MCF 10A (cell line): ENCODE measurements at regions not wholly inside any gene's neighbourhood (a gene's known extent, or its start where the extent isn't known, plus 50 kb on each side); places are given as distances from the start of the nearest gene placed in this dataset.

Source experiments
- BruUV-seq: library from RNA; stranded (reverse); fragments of 400-500 nt; replicated peaks from 2 replicates; lab custom pipeline; 2021; lab: Mats Ljungman, UMichigan
- CTCF ChIA-PET: fragments of 300-600 bp; sonication (Branson Sonifier 250); formaldehyde crosslinking; extraction: SDS; loops from one replicate; lab custom pipeline; 2021; ENCODE audit warnings: antibody characterized with exemption, inconsistent platforms; lab: Yijun Ruan, JAX
- POLR2A ChIA-PET: fragments of 300-600, 350-650 bp; sonication (Branson Sonifier 250); formaldehyde crosslinking; extraction: SDS; loops from one replicate; lab custom pipeline; 2020; ENCODE audit warnings: antibody characterized with exemption, inconsistent platforms; lab: Yijun Ruan, JAX
- DNase-seq: peaks from one replicate; pipeline ENCODE4 v3.0.0-alpha.2; 2018; ENCODE audit not compliant: unreplicated experiment
- H3K27ac Mint-ChIP-seq: one replicate; pipeline ENCODE4 v1.8.0; 2022; ENCODE audit warnings: mild to moderate bottlenecking, low read depth, mixed read lengths; ENCODE audit not compliant: unreplicated experiment
- H3K27me3 Mint-ChIP-seq: one replicate; pipeline ENCODE4 v1.8.0; 2022; ENCODE audit warnings: mixed read lengths; ENCODE audit not compliant: insufficient read depth, unreplicated experiment
- H3K36me3 Mint-ChIP-seq: one replicate; pipeline ENCODE4 v1.8.0; 2022; ENCODE audit warnings: mild to moderate bottlenecking, moderate library complexity, mixed read lengths; ENCODE audit not compliant: insufficient read depth, unreplicated experiment
- H3K4me1 Mint-ChIP-seq: one replicate; pipeline ENCODE4 v1.8.0; 2022; ENCODE audit warnings: mixed read lengths; ENCODE audit not compliant: insufficient read depth, unreplicated experiment
- H3K4me3 Mint-ChIP-seq: one replicate; pipeline ENCODE4 v1.8.0; 2022; ENCODE audit warnings: mild to moderate bottlenecking, moderate library complexity, mixed read lengths; ENCODE audit not compliant: unreplicated experiment
- H3K9me3 Mint-ChIP-seq: one replicate; pipeline ENCODE4 v1.8.0; 2022; ENCODE audit warnings: mixed read lengths; ENCODE audit not compliant: unreplicated experiment
- intact Hi-C: fragments of 100-400 bp; cut with micrococcal nuclease; formaldehyde crosslinking; loops from 2 replicates; pipeline ENCODE4 v1.14.1; 2022
- TF ChIP-seq, protein P1 (sequence below): fragments of 200-600 bp; IDR thresholded peaks from one replicate; pipeline ENCODE4 v1.8.0; 2022; ENCODE audit warnings: antibody characterized with exemption, mild to moderate bottlenecking; ENCODE audit not compliant: unreplicated experiment

DNA sequence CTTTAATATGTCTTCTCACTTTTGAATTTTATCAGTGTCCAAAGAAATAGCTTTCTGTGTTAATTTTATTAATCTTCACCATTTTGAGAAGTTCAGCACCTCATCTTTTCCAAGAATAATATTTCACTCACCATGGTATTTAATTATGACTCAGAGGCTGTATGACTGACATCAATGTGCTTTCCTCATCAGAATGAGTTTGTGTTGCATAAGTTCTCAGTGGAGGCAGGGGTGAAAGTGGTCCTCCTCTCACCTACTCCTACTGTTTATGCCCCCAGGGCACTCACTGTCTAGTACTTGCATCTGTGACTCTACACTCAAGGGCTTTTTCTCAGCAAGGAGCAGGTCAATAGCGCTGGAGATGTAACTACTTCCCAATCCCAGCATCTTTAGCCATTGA is 905.3 kb upstream of the INTU start:
- intact Hi-C loops, result no loop called here
- Mint-ChIP-seq H3K9me3 (no peaks in the 10 kb centered on the region), H3K27me3 (no peaks in the 10 kb centered on the region), H3K27ac (no peak overlapping the region), H3K36me3 (no peaks in the 10 kb centered on the region), H3K4me1 (peaks cover 7% of the 10 kb centered on the region), H3K4me3 (no peak overlapping the region)
- POLR2A ChIA-PET, result no interaction called here
- peak; percentile 84 for DNase-seq
- TF ChIP-seq, protein P1, sequence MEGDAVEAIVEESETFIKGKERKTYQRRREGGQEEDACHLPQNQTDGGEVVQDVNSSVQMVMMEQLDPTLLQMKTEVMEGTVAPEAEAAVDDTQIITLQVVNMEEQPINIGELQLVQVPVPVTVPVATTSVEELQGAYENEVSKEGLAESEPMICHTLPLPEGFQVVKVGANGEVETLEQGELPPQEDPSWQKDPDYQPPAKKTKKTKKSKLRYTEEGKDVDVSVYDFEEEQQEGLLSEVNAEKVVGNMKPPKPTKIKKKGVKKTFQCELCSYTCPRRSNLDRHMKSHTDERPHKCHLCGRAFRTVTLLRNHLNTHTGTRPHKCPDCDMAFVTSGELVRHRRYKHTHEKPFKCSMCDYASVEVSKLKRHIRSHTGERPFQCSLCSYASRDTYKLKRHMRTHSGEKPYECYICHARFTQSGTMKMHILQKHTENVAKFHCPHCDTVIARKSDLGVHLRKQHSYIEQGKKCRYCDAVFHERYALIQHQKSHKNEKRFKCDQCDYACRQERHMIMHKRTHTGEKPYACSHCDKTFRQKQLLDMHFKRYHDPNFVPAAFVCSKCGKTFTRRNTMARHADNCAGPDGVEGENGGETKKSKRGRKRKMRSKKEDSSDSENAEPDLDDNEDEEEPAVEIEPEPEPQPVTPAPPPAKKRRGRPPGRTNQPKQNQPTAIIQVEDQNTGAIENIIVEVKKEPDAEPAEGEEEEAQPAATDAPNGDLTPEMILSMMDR, result no peak
- CTCF ChIA-PET, result interaction anchor here (0.8 kb wide), 1 partner anchor 12 kb away, joined by 4 read pairs; no protein-coding TSS in a partner anchor
- no TSS peak for BruUV-seq

DNA sequence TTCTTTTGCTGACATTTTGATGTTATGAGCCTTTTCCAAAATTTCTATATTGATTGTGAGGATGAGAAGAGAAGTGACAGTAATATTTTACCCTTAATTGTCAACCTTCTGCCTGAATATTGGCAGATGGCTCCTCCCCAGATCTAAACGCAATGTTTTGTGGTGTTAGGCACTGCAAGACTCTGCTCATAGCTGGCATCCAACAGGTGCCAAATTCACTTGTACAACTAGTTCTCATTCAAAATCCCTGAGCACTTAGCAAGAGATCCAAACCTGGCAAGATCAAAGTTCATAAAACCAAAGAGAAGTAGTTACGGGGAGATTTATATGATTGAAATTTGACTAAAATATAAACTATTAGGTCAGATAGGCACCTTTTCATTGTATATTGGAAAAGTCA is 901.7 kb upstream of the INTU start:
- intact Hi-C loops, result no loop called here
- DNase-seq, result no peak
- no peak overlapping the region for H3K27ac Mint-ChIP-seq
- POLR2A ChIA-PET, result no interaction called here
- BruUV-seq, result no TSS peak
- no peaks in the 10 kb centered on the region for H3K27me3 Mint-ChIP-seq
- TF ChIP-seq, protein P1, result no peak
- no peaks in the 10 kb centered on the region for H3K36me3 Mint-ChIP-seq
- H3K4me1 Mint-ChIP-seq, result peaks cover 7% of the 10 kb centered on the region
- no peaks in the 10 kb centered on the region for H3K9me3 Mint-ChIP-seq
- CTCF ChIA-PET, result interaction anchor here (0.7 kb wide), 1 partner anchor 179 kb away, joined by 3 read pairs; no protein-coding TSS in a partner anchor
- H3K4me3 Mint-ChIP-seq, result no peak overlapping the region

DNA sequence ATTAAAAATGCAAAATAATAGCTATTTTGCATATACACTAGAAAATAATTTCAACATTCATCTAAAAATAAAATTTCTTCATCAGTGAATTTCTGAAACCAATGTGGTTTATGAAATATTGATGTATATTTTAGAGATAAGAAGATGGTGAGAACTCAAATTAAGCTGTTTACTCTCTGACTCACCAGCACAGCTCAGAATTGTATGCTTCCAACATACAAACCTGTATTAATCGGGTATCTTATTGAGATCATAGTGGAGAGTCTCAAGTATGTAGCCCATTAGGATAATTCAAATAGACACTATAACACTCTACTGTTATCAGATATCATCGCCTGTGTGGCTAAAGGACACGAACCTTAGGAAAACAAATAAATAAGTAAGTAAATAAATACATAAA is 899.5 kb upstream of the INTU start:
- no peak overlapping the region for H3K4me3 Mint-ChIP-seq
- no peak overlapping the region for H3K27ac Mint-ChIP-seq
- no peaks in the 10 kb centered on the region for H3K27me3 Mint-ChIP-seq
- DNase-seq, result no peak
- H3K36me3 Mint-ChIP-seq, result no peaks in the 10 kb centered on the region
- ChIA-PET POLR2A (no interaction called here), CTCF (no interaction called here)
- H3K9me3 Mint-ChIP-seq, result no peaks in the 10 kb centered on the region
- intact Hi-C loops, result no loop called here
- TF ChIP-seq, protein P1, result no peak
- no TSS peak for BruUV-seq
- H3K4me1 Mint-ChIP-seq, result no peaks in the 10 kb centered on the region

DNA sequence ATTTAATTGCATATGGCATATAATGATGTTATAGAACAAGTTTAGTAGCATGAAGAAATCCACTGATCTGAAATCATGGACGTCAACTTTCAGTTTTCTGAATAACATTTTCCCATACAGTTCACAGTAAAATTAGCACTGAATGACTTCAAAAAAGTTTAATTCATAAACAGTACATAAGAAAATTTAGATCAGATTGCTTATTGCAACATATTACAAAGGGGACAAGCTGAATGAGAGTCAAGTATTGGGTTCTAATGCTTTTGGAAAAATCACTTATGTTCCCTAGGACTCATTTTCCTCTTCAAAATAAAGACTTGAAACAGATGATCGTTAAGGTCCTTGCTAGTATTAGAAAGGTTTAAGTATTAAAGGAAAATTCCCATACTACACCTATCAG is 898.3 kb upstream of the INTU start:
- TF ChIP-seq, protein P1, result no peak
- Mint-ChIP-seq H3K27ac (no peak overlapping the region), H3K4me3 (no peak overlapping the region)

More for the DNA sequence above, 898.3 kb upstream of the INTU start:
- no peaks in the 10 kb centered on the region for H3K4me1 Mint-ChIP-seq
- no peak for DNase-seq
- H3K9me3 Mint-ChIP-seq, result no peaks in the 10 kb centered on the region
- intact Hi-C loops, result no loop called here
- H3K36me3 Mint-ChIP-seq, result no peaks in the 10 kb centered on the region
- BruUV-seq, result no TSS peak
- no peaks in the 10 kb centered on the region for H3K27me3 Mint-ChIP-seq
- CTCF ChIA-PET, result no interaction called here
- POLR2A ChIA-PET, result interaction anchor here (1.0 kb wide), 1 partner anchor 24 kb away, joined by 3 read pairs; no protein-coding TSS in a partner anchor
